GF-D8 (cell line): ENCODE measurements at regions not wholly inside any gene's neighbourhood (a gene's known extent, or its start where the extent isn't known, plus 50 kb on each side); places are given as distances from the start of the nearest gene placed in this dataset.

ENCODE experiments used
- DNase-seq: peaks from one replicate; lab custom pipeline; 2025; lab: John Stamatoyannopoulos, UW

DNA sequence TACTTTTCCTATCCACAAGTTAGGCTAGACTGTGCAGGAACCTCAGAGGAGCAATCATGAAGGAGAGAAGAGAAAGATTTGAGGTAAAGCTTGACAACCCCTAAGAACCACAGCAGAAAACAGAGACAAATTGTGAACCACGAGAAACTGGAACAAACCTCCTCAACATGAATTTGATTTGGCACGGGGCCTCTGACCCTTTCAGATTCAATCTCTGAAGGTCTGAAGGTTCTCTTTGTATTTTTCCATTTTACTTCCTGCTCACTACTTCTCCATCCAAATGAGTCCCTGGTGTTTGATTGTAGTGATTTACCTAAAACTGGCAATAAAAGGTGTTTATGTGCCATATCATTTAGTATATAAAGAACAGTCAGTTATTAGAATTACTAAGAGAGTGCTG lies 126.1 kb upstream of the STXBP5 start:
- DNase-seq, result no peak

DNA sequence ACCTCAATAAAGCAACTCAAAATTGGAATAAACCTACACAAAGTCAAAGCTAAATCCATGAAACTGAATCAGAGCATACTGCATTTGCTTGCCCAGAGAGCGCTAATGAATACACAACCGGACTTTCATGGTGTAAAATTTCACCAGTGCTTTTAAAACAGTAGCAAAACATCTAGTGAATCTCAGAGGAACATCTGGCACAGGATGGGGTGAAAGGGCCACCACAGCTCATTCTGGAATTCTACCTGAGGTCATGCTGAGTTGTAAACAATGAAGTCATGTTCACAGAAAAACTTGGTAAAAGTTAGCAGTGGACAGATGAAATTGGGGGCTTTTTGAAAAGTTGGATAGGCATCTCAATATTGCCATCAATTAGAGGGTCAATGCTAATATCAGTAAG lies 125.6 kb upstream of the STXBP5 start:
- DNase-seq, result no peak

DNA sequence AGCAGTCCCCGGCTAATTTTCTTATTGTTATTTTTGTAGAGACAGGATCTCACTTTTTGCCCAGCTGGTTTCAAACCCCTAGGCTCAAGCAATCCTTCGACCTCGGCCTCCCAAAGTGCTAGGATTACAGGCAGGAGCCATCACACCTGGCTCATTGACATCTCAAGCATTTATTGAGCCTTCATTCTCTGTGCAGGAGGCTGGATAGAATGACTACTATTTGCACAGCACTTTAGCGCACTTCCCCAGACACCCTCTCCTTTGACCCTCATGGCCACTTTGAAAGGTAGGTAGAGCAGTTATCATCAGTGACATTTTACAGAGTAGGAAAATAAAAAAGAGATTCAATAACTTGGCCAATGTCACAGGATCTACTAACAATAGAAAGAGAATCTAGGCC lies 124.0 kb upstream of the STXBP5 start:
- DNase-seq, result no peak

DNA sequence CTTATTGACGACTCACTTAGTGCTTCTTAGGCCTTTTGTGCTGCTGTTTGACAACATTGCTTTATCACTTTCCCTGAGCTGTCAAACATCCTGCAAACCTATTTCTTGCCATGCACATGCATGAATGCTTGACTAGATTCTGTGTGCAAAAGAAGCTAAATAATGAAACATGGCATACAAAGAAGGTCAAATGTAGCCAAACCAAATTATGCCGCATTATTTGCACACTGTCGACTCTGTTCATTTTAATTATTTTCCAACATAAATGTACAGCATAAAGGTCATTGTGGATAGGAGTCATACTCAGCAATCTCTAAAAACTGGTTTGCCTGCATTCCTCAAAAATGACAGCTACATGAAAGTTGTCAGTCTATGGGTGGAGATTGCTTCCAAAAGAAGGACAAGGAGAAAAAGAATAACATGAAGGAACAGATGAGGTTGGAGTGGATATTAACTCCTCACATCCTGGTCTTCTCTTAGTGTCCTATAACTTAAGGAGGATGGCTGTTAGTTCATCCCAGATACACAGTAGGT lies 123.1 kb upstream of the STXBP5 start:
- no peak for DNase-seq

DNA sequence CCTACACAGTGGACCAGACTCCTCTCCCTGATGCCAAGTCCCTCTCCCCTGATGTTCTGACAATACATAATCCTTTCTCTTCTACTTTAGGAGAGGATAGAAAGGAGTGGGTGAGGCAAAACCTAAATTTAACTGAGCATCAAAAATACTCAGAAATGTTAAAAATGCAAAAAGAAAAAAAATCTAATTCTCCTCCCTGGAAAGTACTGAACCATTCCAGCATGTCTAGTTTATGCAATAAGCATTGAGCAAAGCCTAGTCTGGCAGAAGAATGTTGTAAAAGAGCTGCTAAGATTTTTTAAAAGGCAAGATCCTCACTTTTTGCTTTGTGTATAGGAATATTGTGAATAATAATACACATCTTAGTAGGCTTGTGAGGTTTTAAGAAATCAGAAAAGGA lies 116.6 kb upstream of the STXBP5 start:
- DNase-seq, result no peak

DNA sequence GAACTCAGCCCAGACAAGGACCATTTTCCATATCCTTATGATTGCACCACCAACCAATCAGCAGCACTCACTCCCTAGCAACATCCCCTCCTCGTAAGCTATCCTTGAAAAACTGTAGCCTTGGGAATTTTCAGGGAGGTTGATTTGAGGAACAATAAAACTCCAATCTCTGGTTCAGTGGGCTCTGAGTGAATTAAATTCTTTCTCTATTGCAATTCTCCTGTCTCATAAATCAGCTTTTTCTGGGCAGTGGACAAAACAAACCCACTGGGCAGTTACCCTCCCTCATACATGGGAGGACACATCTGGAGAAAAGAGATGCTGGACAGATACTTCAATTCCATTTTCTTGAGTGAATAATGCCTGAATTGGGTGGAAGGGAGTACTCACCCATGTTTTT lies 115.4 kb upstream of the STXBP5 start:
- DNase-seq, result no peak

DNA sequence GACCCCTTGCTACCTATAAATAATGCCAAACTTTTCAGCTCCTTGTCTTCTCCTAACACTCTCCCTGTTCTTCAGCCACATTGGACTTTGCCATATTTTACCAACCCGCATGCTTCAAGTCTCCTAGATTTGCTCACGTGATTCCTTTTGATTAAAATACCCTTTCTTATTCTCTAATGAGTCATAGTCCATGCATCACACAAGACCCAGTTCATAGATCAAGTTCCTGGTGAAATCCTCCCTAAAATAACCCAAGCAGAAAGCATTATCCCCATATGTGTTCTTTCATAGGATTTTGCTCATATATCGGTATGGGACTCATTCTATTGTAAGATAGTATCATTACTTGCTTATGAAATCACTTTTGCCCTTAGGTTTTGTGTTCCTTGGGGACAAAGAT lies 108.9 kb upstream of the STXBP5 start:
- DNase-seq, result no peak

DNA sequence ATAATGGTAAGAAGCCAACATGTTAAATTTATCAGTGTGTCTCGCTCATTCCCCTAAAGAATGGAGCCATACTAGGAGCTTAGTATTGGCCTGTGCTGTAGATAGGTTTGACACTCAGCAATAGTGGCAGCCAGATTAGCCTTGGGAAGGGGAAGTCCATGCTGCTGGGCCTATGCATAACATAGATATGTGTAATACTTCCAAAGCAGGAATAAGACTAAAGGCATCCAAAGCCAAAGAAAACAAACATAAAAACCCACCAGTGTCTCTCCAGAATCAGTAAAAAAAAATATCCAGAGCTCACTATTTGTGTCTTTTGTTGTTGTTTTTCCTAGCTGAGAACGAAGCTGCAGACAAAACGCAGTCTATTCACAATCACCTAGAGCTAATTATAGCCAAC lies 104.2 kb upstream of the STXBP5 start:
- DNase-seq, result no peak

DNA sequence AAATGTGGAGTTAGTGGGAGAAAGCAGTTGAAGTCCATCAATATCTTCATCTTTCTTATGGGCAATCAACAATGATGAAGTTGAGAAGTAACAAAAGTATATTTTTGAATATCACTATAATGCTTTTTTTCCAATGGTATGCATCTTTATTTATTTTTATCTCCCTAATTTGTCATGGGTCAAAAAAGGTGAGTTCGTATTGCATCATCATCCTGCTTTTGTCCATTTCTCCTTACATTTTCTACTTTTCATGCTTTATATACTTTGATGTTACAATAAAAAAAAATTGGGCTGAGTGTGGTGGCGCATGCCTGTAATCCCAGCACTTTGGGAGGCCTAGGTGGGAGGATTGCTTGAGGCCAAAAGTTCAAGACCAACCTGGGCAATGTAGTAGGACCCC lies 101.2 kb upstream of the STXBP5 start:
- no peak for DNase-seq

DNA sequence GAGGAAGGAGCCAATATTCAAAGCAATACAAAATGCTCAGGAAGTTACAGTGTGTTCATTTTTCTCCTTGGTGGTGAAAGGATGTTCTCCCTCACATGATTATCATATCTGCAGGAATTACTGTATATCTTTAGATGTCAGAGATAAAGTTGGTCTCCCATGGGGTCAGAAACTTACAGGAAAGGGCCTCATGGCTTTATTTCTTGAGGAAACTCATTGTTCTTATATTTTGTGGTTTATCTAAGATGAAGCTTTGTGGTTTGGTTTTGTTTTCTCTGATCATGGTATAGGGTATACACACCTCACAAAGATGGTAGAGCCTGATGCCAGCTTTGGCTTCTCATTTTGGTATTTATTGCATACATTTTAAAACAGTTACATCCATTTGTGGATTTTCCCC lies 100.5 kb upstream of the STXBP5 start:
- peak; percentile 75 for DNase-seq

DNA sequence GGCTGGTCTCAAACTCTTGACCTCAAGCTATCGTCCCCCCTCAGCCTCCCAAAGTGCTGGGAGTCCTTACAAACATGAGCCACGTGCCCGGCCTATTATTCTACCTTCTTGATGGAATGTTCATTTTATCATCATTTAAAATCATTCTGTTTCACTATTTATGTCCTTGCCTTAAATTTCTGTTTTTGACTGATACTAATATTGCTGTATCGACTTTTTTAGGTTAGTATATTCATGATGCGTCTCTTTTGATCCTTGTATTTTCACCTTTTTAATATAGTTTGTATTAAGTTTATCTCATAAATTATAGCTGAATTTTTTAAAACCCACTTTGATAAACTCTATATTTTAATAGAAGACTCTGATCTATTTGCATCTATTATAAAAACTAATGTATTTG lies 98.4 kb upstream of the STXBP5 start:
- DNase-seq, result no peak

DNA sequence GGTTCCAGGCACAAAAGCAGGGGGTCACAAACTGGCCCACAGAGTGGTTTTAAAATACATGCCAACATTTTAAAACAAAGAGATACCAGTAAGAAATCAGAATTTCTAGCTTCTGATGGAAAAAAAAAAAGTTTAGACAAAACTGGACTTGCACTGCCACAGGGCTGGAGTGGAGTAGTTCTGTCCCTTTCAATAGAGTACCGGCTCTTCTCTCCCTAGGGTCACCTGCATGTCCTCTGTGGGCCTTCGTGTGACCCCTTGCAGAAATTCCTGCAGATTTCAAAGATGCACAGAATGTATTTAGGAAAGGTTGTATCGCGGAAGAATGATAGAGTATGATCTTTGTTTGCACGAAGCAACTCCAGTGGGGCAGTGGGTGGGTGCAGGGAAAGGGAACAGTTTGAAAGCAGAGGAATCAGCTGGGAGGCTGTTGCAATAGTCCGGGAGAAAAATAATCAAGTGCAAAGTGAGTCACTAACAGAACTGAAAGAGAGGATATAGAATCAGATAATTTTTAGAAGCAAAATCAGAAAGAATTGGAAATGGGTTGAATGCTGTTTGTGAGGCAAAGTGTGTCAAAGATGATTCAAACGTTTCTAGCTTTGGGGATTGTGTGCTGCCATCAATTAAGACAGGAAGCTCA lies 97.3 kb upstream of the STXBP5 start:
- no peak for DNase-seq

DNA sequence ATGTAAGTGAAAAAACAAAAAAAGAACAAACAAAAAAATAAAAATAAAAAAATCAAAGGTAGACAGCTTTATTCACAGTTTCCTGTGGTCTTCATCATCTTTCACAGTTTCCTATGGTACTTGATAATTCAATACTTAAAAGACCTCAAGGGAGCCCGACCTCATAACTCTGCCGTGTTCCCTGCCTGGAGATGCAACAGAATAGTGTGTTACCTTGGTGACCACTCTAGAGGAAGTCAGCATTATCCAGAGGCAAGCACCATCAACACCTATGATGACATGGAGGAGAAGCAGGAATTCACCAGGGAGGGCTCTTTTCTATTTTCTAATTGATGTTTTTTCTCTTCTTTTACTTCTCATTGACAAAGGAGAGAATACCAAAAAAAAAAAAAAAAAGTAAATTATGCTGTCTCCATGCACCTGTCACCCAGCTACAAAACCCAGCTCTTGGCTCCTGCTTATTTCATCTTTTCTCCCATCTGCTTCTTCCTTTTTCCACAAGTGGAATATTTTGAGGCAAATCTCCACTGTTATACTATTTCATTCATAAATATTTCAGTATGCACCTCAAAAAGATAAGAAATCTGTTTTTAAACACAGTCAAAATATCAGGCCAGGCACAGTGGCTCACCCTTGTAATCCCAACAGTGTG lies 95.8 kb upstream of the STXBP5 start:
- DNase-seq, result no peak

DNA sequence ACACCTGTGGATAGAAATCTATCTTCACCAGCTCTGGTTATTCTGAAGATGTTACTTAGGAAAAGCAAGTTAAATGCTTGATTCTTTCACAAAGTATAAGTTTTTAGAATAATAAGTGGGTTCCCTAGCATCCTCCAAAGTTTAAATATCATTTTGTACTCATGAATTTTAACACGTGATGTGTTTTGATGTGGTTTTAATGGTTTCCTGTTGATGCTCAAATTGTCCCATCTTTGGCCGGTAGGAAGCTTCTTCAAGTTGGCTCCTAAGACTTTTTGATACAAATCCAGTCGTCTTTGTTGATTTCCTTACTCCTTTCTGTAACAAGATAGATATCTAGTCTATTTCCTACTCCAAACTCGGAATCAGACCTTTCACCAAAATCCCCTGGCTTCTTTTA lies 94.5 kb upstream of the STXBP5 start:
- DNase-seq, result no peak

DNA sequence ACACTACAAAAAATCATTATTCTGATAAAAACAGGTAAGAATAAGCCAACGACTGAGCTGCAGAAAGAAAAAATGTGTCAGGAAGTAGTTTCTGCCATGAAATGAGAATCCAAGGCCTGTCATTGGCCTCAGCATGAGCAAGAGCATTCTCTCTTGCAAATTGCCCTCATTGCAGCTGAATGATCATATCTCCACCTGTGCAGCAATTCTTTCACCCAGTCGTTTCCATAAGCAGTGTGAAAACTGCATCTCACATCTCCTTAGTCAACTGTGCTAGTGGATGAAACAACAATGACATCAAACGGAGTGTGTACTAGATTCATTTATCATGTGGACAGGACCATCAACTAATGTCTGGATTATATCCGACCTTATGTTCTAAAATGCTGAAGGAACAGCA lies 88.2 kb upstream of the STXBP5 start:
- DNase-seq, result no peak

DNA sequence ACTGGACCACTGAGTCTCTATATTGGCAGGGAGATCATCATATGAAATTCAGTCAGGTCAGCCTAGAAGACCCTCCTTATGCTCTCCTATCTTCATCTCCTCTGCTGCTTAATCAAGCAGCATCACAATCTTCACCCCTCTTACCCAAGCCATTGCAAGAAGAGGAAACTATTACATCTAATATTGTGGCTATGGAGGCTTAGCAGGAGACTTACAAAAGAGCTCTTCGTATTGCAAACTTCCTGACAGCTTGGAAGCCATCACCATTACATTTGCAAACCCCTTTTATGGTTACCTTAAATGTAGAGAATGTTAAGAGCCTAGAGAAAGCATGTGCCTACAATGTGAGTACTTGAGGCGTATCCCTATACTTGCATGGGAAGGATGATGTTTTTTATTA lies 87.2 kb upstream of the STXBP5 start:
- peak; percentile 97 for DNase-seq

DNA sequence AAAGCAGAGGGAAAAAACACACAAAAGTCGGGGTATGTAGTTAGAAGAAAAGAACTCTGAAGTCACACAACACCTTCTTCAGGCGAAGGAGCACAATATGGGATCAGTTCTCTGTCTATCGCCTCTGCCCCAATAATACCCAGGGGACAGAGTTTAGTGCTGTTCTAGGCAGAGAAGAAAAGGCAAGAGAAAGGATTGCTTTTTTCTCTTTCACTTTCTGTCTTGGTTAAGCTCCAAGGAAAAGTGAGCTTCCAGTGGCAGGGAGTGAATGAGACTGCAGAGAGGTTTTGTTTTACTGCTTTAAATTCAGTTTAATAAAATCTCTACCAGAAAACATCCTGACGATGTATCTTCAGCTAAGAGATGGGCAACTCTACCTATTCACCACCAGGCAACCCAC lies 86.6 kb upstream of the STXBP5 start:
- no peak for DNase-seq

DNA sequence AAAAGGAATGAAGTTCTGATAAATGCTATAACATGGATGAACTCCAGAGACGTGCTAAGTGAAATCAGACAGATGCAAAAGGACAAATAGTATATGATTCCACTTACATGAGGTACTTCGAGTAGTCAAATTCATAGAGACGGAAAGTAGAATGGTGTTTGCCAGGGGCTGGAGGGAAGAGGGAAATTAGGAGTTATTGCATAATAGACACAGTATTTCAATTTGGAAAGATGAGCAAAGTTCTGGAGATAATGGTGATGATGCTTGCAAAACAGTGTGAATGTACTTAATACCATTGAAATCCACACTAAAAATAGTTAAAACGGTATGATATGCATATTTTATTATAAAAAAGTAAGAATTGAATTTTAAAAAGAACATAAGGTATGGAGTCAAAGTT lies 84.9 kb upstream of the STXBP5 start:
- no peak for DNase-seq

DNA sequence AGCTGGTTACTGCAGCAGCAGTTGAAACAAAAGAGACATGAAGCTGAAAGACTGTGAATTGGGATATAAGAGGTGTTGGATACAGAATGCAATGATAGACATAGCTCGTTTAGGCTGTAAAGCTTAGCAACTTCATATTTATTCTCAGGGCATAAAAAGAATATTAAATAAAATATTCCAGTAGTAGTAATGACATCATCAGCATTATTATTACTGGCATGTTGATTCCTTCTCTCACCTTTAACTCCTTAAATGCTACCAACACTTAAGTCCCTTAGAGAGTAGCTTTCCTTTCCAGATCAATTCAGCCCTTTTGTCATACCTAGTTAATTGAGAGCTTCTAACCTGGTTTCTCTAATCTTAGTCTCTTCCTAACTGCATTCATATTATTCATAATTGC lies 81.4 kb upstream of the STXBP5 start:
- DNase-seq, result no peak

DNA sequence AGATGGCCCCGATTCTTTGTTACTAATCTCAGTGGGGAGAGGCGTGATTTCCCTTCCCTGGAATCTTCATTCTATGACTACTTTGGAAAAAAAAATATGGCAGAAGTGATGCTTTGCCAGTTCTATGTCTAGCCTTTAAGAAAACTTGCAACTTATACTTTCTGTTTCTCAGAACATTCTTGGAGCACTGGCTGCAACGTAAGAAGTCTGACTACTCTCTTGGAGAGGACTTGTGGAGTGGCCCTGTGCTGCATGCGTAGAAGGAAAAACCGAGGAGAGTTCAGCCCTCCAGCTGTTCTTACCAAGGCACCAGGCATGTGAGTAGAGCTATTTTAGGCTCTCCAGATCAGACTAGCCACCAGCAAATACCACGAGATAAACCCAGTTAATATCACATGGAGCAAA lies 77.6 kb upstream of the STXBP5 start:
- no peak for DNase-seq

DNA sequence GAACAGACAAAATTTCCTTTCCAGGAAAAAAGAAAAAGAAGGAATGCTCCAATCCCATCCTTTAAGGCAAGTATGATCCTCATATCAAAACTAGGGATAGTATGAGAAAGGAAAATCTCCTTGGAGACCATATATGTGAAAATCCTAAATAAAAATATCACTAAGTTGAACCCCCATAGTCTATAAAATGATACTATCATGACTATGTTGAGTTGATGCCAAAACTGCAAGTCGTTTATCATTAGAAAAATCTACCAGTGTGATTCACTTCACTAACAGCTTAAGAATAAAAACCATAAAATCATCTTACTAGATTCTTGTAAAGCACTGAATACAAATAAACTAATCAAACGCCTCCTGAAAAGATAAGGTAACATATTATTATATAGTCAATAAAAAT lies 76.6 kb upstream of the STXBP5 start:
- no peak for DNase-seq

DNA sequence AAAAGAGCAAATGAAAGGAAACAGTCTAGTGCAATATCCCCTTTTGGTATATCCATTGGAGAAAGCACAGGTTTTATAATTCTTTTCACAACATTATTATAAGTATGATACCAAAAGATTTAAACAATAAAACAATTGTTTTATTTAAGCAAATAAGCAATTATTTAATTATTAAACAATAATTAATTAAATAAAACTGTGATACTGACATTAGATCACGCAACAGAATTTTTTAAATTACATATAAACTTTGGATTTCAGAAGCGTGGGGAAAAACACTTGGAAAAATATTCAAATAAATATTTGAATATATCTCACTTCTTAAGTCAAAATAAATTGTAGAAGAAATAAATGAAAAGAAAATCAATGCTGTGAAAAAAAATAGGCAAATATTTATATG lies 76.2 kb upstream of the STXBP5 start:
- DNase-seq, result no peak

DNA sequence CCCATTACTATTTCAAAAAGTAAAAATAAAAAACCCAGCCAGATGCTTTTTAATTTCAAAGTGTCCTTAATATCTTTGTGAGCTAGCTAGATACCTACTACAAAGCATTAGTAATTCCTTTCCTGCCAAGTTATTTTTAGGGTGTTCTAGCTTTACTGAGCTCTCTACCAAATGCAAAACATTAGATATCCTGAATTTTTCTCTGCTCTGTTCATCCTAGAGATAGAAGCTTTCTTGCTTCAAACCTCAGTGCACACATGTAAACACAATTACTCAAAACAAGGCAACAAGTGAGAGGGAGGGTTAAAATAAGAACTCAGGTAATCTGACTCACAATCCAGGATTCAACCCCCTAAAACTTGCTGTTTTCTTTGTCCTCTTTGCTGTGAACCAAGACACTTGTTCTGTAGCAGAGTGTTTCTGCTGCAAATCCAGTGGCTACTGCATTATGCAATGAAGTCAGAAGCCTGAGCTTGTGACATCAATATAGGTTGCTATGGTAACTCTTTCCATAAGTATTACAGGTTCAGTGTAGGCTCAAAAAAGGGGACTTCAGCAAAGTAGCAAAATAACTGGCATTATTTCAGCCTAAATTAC lies 72.6 kb upstream of the STXBP5 start:
- DNase-seq, result peak; percentile 91

DNA sequence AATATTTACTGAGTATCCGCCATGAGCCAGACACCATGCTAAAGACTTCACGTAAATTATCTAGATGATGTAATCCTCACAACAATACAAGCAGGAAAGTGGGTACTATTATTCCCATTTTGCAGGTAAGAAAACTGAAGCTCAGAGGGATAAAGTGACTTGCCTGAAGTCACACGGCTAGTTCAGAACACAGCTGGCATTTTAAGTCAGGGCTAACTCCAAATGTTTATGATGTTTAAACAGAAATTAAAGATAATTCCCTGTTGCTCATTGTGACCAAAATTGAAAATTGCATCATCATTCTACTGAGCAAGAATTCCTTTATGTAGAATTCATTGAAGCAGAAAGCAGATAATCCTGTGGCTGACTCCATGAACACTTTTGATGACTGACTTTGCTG lies 71.3 kb upstream of the STXBP5 start:
- no peak for DNase-seq
